ENCODE measurements at regions not wholly inside any gene's neighbourhood (a gene's known extent, or its start where the extent isn't known, plus 50 kb on each side); places are given as distances from the start of the nearest gene placed in this dataset.

- no peaks in the 10 kb centered on the region for H3K36me3 ChIP-seq (ENCODE audit: control insufficient read depth in 2 of 2, insufficient read depth in 1 of 2, low read length in 2 of 2)
- H3K9me3 ChIP-seq (ENCODE audit: control insufficient read depth, insufficient read depth, low read depth, low read length): no peaks in the 10 kb centered on the region
- no peak overlapping the region for H3K4me3 ChIP-seq (ENCODE audit: low read depth, low read length)
- no peak overlapping the region for H3K27ac ChIP-seq (ENCODE audit: extremely low read depth, low read depth, low read length)
- TF ChIP-seq ZNF518A (tag by site-specific recombination; conservative IDR thresholded peaks at IDR 0.05; ENCODE audit: low read depth): no peak
- no peak for TF ChIP-seq TCF7L2 (IDR thresholded peaks at IDR 0.05; ENCODE audit: borderline replicate concordance, low read depth, low read length)
- no peak for TF ChIP-seq ZNF785 (tag by site-specific recombination; IDR thresholded peaks at IDR 0.05)
- no peak for TF ChIP-seq ZNF416 (tag by site-specific recombination; IDR thresholded peaks at IDR 0.05)
- TF ChIP-seq PRDM6 (tag by site-specific recombination; IDR thresholded peaks at IDR 0.05): no peak
- TF ChIP-seq ZNF280C (tag by site-specific recombination; IDR thresholded peaks at IDR 0.05): no peak
- TF ChIP-seq ZNF2 (tag by site-specific recombination; IDR thresholded peaks at IDR 0.05): no peak
- no peak for TF ChIP-seq ZNF132 (tag by site-specific recombination; IDR thresholded peaks at IDR 0.05; ENCODE audit: borderline replicate concordance)
- no peak for TF ChIP-seq ZNF791 (tag by site-specific recombination; IDR thresholded peaks at IDR 0.05)
- TF ChIP-seq KLF10 (tag by site-specific recombination; IDR thresholded peaks at IDR 0.05): no peak
- no peak for TF ChIP-seq ZBTB7A (tag by site-specific recombination; IDR thresholded peaks at IDR 0.05; ENCODE audit: low read depth)
- H3K4me1 ChIP-seq (ENCODE audit: control insufficient read depth, insufficient read depth, low read length): peaks cover 11% of the 10 kb centered on the region
- ChIA-PET POLR2A (interaction anchor here (1.5 kb wide), 1 partner anchor 10 kb away, joined by 3 read pairs; no protein-coding TSS in a partner anchor), CTCF (interaction anchor here (0.8 to 1.6 kb wide), 2 partner anchors 73 to 149 kb away, joined by 3 to 4 read pairs; no protein-coding TSS in a partner anchor)
Measured at GRCh38 chr10:94065787-94066186, 72.1 kb downstream of the PLCE1 start.

- no peak overlapping the region for H3K4me3 ChIP-seq (ENCODE audit: low read depth, low read length)
- H3K4me1 ChIP-seq (ENCODE audit: control insufficient read depth, insufficient read depth, low read length): peaks cover 11% of the 10 kb centered on the region
- H3K27ac ChIP-seq (ENCODE audit: extremely low read depth, low read depth, low read length): no peak overlapping the region
- ChIA-PET CTCF (interaction anchor here (0.8 to 1.6 kb wide), 2 partner anchors 74 to 150 kb away, joined by 3 to 4 read pairs; no protein-coding TSS in a partner anchor), POLR2A (interaction anchor here (1.5 kb wide), 1 partner anchor 10 kb away, joined by 3 read pairs; no protein-coding TSS in a partner anchor)
- no peaks in the 10 kb centered on the region for H3K9me3 ChIP-seq (ENCODE audit: control insufficient read depth, insufficient read depth, low read depth, low read length)
- no peaks in the 10 kb centered on the region for H3K36me3 ChIP-seq (ENCODE audit: control insufficient read depth in 2 of 2, insufficient read depth in 1 of 2, low read length in 2 of 2)
- TF ChIP-seq SETDB1 (IDR thresholded peaks at IDR 0.05; ENCODE audit: insufficient read length, low read length) (no peak), ZNF394 (tag by site-specific recombination; IDR thresholded peaks at IDR 0.05; ENCODE audit: borderline replicate concordance) (no peak), ZNF777 (tag by site-specific recombination; IDR thresholded peaks at IDR 0.05; ENCODE audit: borderline replicate concordance) (no peak), PBX3 (CRISPR knock-in tag; IDR thresholded peaks at IDR 0.05) (no peak), ZNF514 (tag by site-specific recombination; IDR thresholded peaks at IDR 0.05) (no peak), ZNF626 (tag by site-specific recombination; IDR thresholded peaks at IDR 0.05) (no peak), GLIS2 (tag by site-specific recombination; IDR thresholded peaks at IDR 0.05) (no peak), REST (tag by site-specific recombination; IDR thresholded peaks at IDR 0.05) (peak; percentile 99), ZNF561 (tag by site-specific recombination; IDR thresholded peaks at IDR 0.05; ENCODE audit: borderline replicate concordance) (0 out of 2 replicates have a peak, but pooled peaks have one; percentile 33), MZF1 (tag by site-specific recombination; IDR thresholded peaks at IDR 0.05; ENCODE audit: borderline replicate concordance) (0 out of 2 replicates have a peak, but pooled peaks have one; percentile 38)
Measured at GRCh38 chr10:94066411-94066810, 72.7 kb downstream of the PLCE1 start.

Data from HEK293 (cell line).